HCT116 (cell line): ENCODE measurements at regions not wholly inside any gene's neighbourhood (a gene's known extent, or its start where the extent isn't known, plus 50 kb on each side); places are given as distances from the start of the nearest gene placed in this dataset.

Experiments used
- ATAC-seq: fragments of 200-7000 bp; cut with Tn5 transposase; 2 replicates; pipeline ENCODE4 v1.9.1; 2020; ENCODE audit warnings: mild to moderate bottlenecking, moderate library complexity
- BruUV-seq: library from RNA; stranded (reverse); fragments of 400-500 nt; replicated peaks from 2 replicates; lab custom pipeline; 2021; lab: Mats Ljungman, UMichigan
- CTCF ChIA-PET: fragments of 300-600 bp; sonication (Branson Sonifier 250); formaldehyde crosslinking; loops from one replicate; lab custom pipeline; 2021; ENCODE audit warnings: antibody characterized with exemption; lab: Charles Lee
- POLR2A ChIA-PET: fragments of 300-600, 350-600 bp; sonication (Branson Sonifier 250); formaldehyde crosslinking; loops from one replicate; lab custom pipeline; 2021; ENCODE audit warnings: antibody characterized with exemption; lab: Charles Lee
- RAD21 ChIA-PET, 2 experiments: fragments of 300-600 bp; sonication (Branson Sonifier 250); formaldehyde crosslinking; loops; one replicate each; lab custom pipeline; 2023; ENCODE audit warnings: low total read pairs in 2 of 2; ENCODE audit not compliant: uncharacterized antibody in 2 of 2, unreplicated experiment in 2 of 2, low non-redundant PET in 1 of 2; lab: Charles Lee
- DNase-seq: peaks from one replicate; pipeline ENCODE4 v3.0.0-alpha.2; 2010; ENCODE audit warnings: low read depth, low spot score
- H2AFZ ChIP-seq: fragments of 200-600 bp; shearing (Covaris generic), sonication (generic); 2 replicates; pipeline ENCODE4 v1.6.1; 2017; ENCODE audit warnings: low read depth, mixed run types, mixed read lengths, antibody characterized with exemption, low read length; ENCODE audit not compliant: poor library complexity, severe bottlenecking
- H3K27ac ChIP-seq: 2 replicates; pipeline ENCODE4 v1.5.1; 2012; ENCODE audit warnings: low read depth, low read length
- H3K27me3 ChIP-seq: fragments of 200-600 bp; sonication (generic); 2 replicates; pipeline ENCODE4 v1.6.1; 2016; ENCODE audit warnings: mixed run types, low read length, mixed read lengths; ENCODE audit not compliant: insufficient read depth
- H3K36me3 ChIP-seq, 2 experiments: fragments of 200-500 bp in 1 of 2; fragments of 200-600 bp in 1 of 2; sonication (Bioruptor generic) in 1 of 2; sonication (generic) in 1 of 2; 2 replicates each; pipeline versions ENCODE4 v1.5.1 to v1.6.1; 2014 to 2016; ENCODE audit warnings: low read length in 2 of 2, inconsistent platforms in 1 of 2, mixed read lengths in 1 of 2, mixed run types in 1 of 2; ENCODE audit not compliant: insufficient read depth in 2 of 2, control insufficient read depth in 1 of 2
- H3K4me1 ChIP-seq, 2 experiments: fragments of 200-600 bp in 1 of 2; sonication (generic) in 1 of 2; 2 replicates each; pipeline versions ENCODE4 v1.5.1 to v1.6.1; 2012 to 2017; ENCODE audit warnings: low read length in 2 of 2, inconsistent platforms in 1 of 2, mild to moderate bottlenecking in 1 of 2, mixed read lengths in 1 of 2, mixed run types in 1 of 2, moderate library complexity in 1 of 2; ENCODE audit not compliant: insufficient read depth in 2 of 2, control insufficient read depth in 1 of 2
- H3K4me2 ChIP-seq: fragments of 200-600 bp; sonication (generic); 2 replicates; pipeline ENCODE4 v1.6.1; 2017; ENCODE audit warnings: mixed run types, low read length, mixed read lengths
- H3K4me3 ChIP-seq, 2 experiments: fragments of 200-600 bp in 1 of 2; sonication (generic) in 1 of 2; replicated peaks in 1 of 2; 2 replicates each; pipeline ENCODE4 v1.5.1; 2011 to 2016; ENCODE audit warnings: low read length in 2 of 2, control low read depth in 1 of 2, low read depth in 1 of 2, mild to moderate bottlenecking in 1 of 2, mixed read lengths in 1 of 2, mixed run types in 1 of 2
- H3K79me2 ChIP-seq: fragments of 200-600 bp; sonication (generic); 2 replicates; pipeline ENCODE4 v1.6.1; 2017; ENCODE audit warnings: mild to moderate bottlenecking, mixed run types, low read length, moderate library complexity, mixed read lengths; ENCODE audit not compliant: insufficient read depth
- H3K9ac ChIP-seq: fragments of 200-600 bp; sonication (generic); 2 replicates; pipeline ENCODE4 v1.6.1; 2016; ENCODE audit warnings: low read length, mixed read lengths
- H3K9me2 ChIP-seq: fragments of 200-600 bp; sonication (generic), shearing (Covaris generic); 2 replicates; pipeline ENCODE4 v1.6.1; 2017; ENCODE audit warnings: mixed run types, mild to moderate bottlenecking, moderate library complexity; ENCODE audit not compliant: insufficient read depth
- H3K9me3 ChIP-seq, 2 experiments: fragments of 200-500 bp in 1 of 2; fragments of 200-600 bp in 1 of 2; sonication (Bioruptor generic) in 1 of 2; sonication (generic) in 1 of 2; 2 replicates each; pipeline ENCODE4 v1.6.1; 2014 to 2017; ENCODE audit warnings: low read length in 2 of 2, mixed read lengths in 2 of 2, inconsistent platforms in 1 of 2, low read depth in 1 of 2, mild to moderate bottlenecking in 1 of 2, mixed run types in 1 of 2, moderate library complexity in 1 of 2; ENCODE audit not compliant: control insufficient read depth in 1 of 2, insufficient read depth in 1 of 2
- H4K20me1 ChIP-seq: fragments of 200-600 bp; sonication (generic), shearing (Covaris generic); 2 replicates; pipeline ENCODE4 v1.6.1; 2017; ENCODE audit warnings: mixed run types, mild to moderate bottlenecking, moderate library complexity; ENCODE audit not compliant: insufficient read depth
- ATF3 ChIP-seq: IDR thresholded peaks from 2 replicates; pipeline ENCODE4 v1.6.1; 2012
- CBX3 ChIP-seq: IDR thresholded peaks from 2 replicates; pipeline ENCODE4 v1.6.1; 2012; ENCODE audit warnings: low read depth
- CEBPB ChIP-seq: IDR thresholded peaks from 2 replicates; pipeline ENCODE4 v1.6.1; 2012; ENCODE audit warnings: low read depth
- ELF1 ChIP-seq: IDR thresholded peaks from 2 replicates; pipeline ENCODE4 v1.6.1; 2012; ENCODE audit warnings: low read depth, borderline replicate concordance
- FOSL1 ChIP-seq: IDR thresholded peaks from 2 replicates; pipeline ENCODE4 v1.6.1; 2012; ENCODE audit warnings: low read depth
- JUND ChIP-seq: IDR thresholded peaks from 2 replicates; pipeline ENCODE4 v1.6.1; 2012
- MAX ChIP-seq: IDR thresholded peaks from 2 replicates; pipeline ENCODE4 v1.6.1; 2012
- RAD21 ChIP-seq: IDR thresholded peaks from 2 replicates; pipeline ENCODE4 v1.6.1; 2012; ENCODE audit warnings: low read depth, mild to moderate bottlenecking
- SIN3A ChIP-seq: IDR thresholded peaks from 2 replicates; pipeline ENCODE4 v1.6.1; 2012; ENCODE audit warnings: low read depth
- SP1 ChIP-seq: IDR thresholded peaks from 2 replicates; pipeline ENCODE4 v1.6.1; 2012; ENCODE audit warnings: low read depth
- SRF ChIP-seq: IDR thresholded peaks from 2 replicates; pipeline ENCODE4 v1.6.1; 2012; ENCODE audit warnings: low read depth
- TCF7L2 ChIP-seq: IDR thresholded peaks from 2 replicates; pipeline ENCODE4 v1.7.0; 2011; ENCODE audit warnings: borderline replicate concordance, inconsistent platforms; ENCODE audit not compliant: insufficient read depth, insufficient read length; ENCODE audit errors: extremely low read depth
- YY1 ChIP-seq: IDR thresholded peaks from 2 replicates; pipeline ENCODE4 v1.6.1; 2011; ENCODE audit warnings: low read length, low read depth, moderate library complexity, mild to moderate bottlenecking; ENCODE audit not compliant: insufficient replicate concordance; ENCODE audit errors: extremely low read depth
- ZFX ChIP-seq: fragments of 450-650 bp; IDR thresholded peaks from 2 replicates; pipeline ENCODE4 v1.6.1; 2017
- intact Hi-C: fragments of 100-400 bp; cut with micrococcal nuclease; formaldehyde crosslinking; loops from 2 replicates; pipeline ENCODE4 v1.10.0; 2022

DNA sequence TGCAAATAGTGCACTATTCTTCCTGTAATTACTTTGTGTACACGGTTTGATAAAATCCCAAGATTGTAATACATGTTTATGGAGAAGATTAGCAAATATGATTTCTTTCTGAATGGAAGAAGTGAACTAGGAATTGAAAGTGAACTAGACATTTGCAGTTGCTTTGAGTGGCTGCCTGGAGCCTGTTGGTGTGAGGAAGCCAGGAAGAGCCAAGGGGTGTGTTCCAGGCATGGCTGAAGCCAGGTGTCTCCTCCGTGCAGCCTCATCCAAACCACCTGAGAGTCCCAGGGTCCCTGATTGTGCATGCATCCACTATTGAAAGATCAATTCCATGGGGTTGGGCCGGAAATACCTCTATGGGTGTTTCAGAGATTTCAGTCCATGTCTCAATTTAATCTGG lies 253.1 kb upstream of the SHH start (continued):
- TF ChIP-seq RAD21 (no peak), ELF1 (no peak), SP1 (no peak), JUND (no peak), YY1 (no peak), TCF7L2 (no peak), CBX3 (no peak), CEBPB (no peak)

GRCh38 chr7:156064971-156065386 lies 252.7 kb upstream of the SHH start:
- H4K20me1 ChIP-seq: no peaks in the 10 kb centered on the region
- ChIA-PET RAD21 (interaction anchor here in 1 of 2 experiments (0.8 kb wide), 1 partner anchor 34 kb away, joined by 3 read pairs; no protein-coding TSS in a partner anchor), POLR2A (no interaction called here), CTCF (interaction anchor here (1.0 kb wide), 1 partner anchor 92 kb away, joined by 3 read pairs; no protein-coding TSS in a partner anchor)
- H2AFZ ChIP-seq: peak overlapping the region; percentile 57
- intact Hi-C loops: no loop called here
- no peaks in the 10 kb centered on the region for H3K36me3 ChIP-seq
- H3K9me2 ChIP-seq: no peaks in the 10 kb centered on the region
- peak; percentile 73 for ATAC-seq
- H3K9me3 ChIP-seq: no peaks in the 10 kb centered on the region
- no peak overlapping the region for H3K9ac ChIP-seq
- no peaks in the 10 kb centered on the region for H3K27me3 ChIP-seq
- H3K4me3 ChIP-seq: peak overlapping the region in 1 of 2 experiments; percentile 26; a peak in 2 of 4 replicates
- peak overlapping the region; percentile 41; the same call in 1 of the 2 replicates for H3K27ac ChIP-seq
- BruUV-seq: no TSS peak
- H3K4me2 ChIP-seq: peak overlapping the region; percentile 72
- no peak for DNase-seq
- no peak for TF ChIP-seq SRF
- peak; percentile 56 for TF ChIP-seq MAX
- TF ChIP-seq ATF3: no peak
- peak; percentile 43 for TF ChIP-seq JUND
- peak; percentile 82 for TF ChIP-seq TCF7L2
- TF ChIP-seq CBX3: peak; percentile 57; the same call in 1 of the 2 replicates
- peak; percentile 23; the same call in 1 of the 2 replicates for TF ChIP-seq SP1
- peak; percentile 52 for TF ChIP-seq FOSL1
- no peak for TF ChIP-seq SIN3A
- TF ChIP-seq ZFX: no peak
- no peaks in the 10 kb centered on the region for H3K79me2 ChIP-seq
- peaks cover 19 to 24% of the 10 kb centered on the region in 2 experiments for H3K4me1 ChIP-seq
